ENCODE measurements at regions not wholly inside any gene's neighbourhood (a gene's known extent, or its start where the extent isn't known, plus 50 kb on each side); places are given as distances from the start of the nearest gene placed in this dataset.

DNA sequence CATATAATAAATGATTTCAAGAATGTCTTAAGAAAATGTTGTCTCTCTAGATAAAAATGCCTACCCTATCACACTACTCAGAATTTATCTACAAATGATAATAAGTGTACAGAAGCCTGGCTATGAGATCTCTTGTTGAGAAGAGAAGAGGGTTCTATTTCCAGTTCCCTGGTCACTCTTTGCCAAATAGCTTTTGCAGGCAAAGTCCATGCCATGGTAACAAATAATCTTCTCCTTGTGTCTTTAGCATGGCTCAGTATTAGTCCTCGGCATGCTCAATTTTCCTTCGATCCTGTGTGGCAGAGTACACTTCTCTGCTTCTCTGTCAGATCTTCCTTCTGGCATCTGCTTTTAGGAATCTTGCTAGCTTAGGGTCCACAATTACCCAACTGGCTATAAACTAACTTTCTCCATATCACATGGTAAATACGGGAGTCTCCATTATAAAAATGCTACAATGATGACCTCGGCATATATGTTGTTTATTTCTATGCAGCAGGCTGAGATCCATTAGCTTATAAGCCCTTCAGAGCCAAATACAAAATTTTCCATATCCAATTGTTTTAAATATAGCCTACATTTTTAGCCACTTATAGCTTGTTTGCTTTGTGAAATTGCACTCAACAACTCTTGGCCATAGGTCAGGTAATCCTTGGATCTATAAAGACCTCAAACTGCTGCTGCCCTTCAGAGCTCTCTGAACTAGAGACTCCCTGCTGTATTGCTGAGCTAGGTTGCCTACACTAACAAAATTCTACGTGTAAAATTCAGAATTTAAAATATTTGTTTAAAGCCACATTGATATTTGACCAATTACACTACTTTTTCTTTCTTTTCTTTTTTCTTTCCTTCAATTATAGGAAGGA, 157.5 kb downstream of the FSIP2 start:
- no peak for TF ChIP-seq POLR2A (IDR thresholded peaks at IDR 0.05)
- TF ChIP-seq, protein P1, sequence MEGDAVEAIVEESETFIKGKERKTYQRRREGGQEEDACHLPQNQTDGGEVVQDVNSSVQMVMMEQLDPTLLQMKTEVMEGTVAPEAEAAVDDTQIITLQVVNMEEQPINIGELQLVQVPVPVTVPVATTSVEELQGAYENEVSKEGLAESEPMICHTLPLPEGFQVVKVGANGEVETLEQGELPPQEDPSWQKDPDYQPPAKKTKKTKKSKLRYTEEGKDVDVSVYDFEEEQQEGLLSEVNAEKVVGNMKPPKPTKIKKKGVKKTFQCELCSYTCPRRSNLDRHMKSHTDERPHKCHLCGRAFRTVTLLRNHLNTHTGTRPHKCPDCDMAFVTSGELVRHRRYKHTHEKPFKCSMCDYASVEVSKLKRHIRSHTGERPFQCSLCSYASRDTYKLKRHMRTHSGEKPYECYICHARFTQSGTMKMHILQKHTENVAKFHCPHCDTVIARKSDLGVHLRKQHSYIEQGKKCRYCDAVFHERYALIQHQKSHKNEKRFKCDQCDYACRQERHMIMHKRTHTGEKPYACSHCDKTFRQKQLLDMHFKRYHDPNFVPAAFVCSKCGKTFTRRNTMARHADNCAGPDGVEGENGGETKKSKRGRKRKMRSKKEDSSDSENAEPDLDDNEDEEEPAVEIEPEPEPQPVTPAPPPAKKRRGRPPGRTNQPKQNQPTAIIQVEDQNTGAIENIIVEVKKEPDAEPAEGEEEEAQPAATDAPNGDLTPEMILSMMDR (IDR thresholded peaks at IDR 0.05), result no peak
